Uterus (tissue), 2 donors: ENCODE measurements at regions not wholly inside any gene's neighbourhood (a gene's known extent, or its start where the extent isn't known, plus 50 kb on each side); places are given as distances from the start of the nearest gene placed in this dataset.

Experiments used
- POLR2A ChIP-seq, 2 donors: fragments of 450-650 bp; IDR thresholded peaks; one replicate each; pipeline ENCODE4 v1.6.1; 2016; ENCODE audit warnings: antibody characterized with exemption in 2 of 2, mild to moderate bottlenecking in 1 of 2, moderate library complexity in 1 of 2
- TF ChIP-seq, protein P1 (sequence below), 4 experiments: fragments of 200-600 bp in 2 of 4; fragments of 450-650 bp in 2 of 4; sonication (generic) in 2 of 4; IDR thresholded peaks; one replicate each; pipeline ENCODE4 v1.5.1; 2016 to 2019; ENCODE audit warnings: antibody characterized with exemption in 4 of 4, mild to moderate bottlenecking in 2 of 4, moderate library complexity in 1 of 4

- TF ChIP-seq, protein P1, sequence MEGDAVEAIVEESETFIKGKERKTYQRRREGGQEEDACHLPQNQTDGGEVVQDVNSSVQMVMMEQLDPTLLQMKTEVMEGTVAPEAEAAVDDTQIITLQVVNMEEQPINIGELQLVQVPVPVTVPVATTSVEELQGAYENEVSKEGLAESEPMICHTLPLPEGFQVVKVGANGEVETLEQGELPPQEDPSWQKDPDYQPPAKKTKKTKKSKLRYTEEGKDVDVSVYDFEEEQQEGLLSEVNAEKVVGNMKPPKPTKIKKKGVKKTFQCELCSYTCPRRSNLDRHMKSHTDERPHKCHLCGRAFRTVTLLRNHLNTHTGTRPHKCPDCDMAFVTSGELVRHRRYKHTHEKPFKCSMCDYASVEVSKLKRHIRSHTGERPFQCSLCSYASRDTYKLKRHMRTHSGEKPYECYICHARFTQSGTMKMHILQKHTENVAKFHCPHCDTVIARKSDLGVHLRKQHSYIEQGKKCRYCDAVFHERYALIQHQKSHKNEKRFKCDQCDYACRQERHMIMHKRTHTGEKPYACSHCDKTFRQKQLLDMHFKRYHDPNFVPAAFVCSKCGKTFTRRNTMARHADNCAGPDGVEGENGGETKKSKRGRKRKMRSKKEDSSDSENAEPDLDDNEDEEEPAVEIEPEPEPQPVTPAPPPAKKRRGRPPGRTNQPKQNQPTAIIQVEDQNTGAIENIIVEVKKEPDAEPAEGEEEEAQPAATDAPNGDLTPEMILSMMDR (IDR thresholded peaks at IDR 0.05): no peak
- no peak for TF ChIP-seq POLR2A (IDR thresholded peaks at IDR 0.05)
Observed at GRCh38 chr5:116731432-116731831, 156.8 kb upstream of the SEMA6A start.
